Jurkat, Clone E6-1 (cell line): ENCODE measurements at regions not wholly inside any gene's neighbourhood (a gene's known extent, or its start where the extent isn't known, plus 50 kb on each side); places are given as distances from the start of the nearest gene placed in this dataset.

ENCODE experiments used
- DNase-seq: peaks from one replicate; pipeline ENCODE4 v3.0.0-alpha.2; 2011; ENCODE audit warnings: low read depth, low spot score
- H3K4me3 ChIP-seq: 2 replicates; pipeline ENCODE4 v1.5.1; 2011; ENCODE audit warnings: mild to moderate bottlenecking, low read length, control low read depth, moderate library complexity

GRCh38 chr4:100087743-100088142 lies 102.5 kb downstream of the DDIT4L start:
- no peak overlapping the region for H3K4me3 ChIP-seq
- no peak for DNase-seq

GRCh38 chr4:100086766-100087431 lies 103.4 kb downstream of the DDIT4L start:
- H3K4me3 ChIP-seq, result no peak overlapping the region
- DNase-seq, result no peak

DNA sequence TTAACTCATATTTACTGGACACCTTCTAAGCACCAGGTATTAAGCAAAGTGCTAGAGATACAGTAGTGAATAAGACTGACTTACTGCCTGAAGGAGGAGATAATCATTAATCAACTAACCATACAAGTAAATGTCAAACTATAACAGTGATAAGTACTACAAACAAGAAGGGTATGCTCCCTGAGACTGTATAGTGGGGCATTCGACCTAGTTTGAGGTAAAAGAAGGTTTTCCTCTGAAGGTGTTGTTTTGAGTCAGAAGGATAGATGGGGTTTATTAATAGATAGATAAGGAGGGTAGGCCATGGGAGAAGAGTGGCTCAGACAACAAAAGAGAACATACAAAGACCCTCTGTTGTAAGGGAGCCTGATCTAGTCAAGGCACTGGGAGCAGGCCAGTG lies 105.4 kb downstream of the DDIT4L start:
- DNase-seq, result no peak
- H3K4me3 ChIP-seq, result no peak overlapping the region

- no peak overlapping the region for H3K4me3 ChIP-seq
- no peak for DNase-seq
Observed at GRCh38 chr4:100083289-100083688, 107.0 kb downstream of the DDIT4L start.

GRCh38 chr4:100082852-100083251 lies 107.4 kb downstream of the DDIT4L start:
- no peak overlapping the region for H3K4me3 ChIP-seq
- DNase-seq, result no peak

DNA sequence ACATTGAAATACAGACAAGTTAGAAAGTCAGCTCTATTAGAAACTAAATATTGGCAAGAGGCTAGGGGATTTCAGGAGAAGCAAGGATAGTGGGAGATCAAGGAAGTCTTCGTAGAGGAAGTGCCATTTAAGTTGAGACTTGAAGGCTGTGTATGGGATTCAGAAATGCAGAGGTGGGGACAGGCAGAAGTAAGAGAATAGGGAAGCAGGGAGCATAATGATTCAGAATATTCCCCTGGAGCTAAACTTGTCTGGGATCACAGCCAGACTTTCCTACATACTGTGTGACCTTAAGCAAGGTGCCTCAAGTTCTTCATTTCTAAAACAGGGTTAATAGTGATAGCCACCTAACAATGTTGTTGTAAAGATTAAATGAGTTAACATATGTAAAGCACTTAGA lies 108.8 kb downstream of the DDIT4L start:
- no peak for DNase-seq
- H3K4me3 ChIP-seq, result no peak overlapping the region

- no peak overlapping the region for H3K4me3 ChIP-seq
- peak; percentile 17 for DNase-seq
Observed at GRCh38 chr4:100079264-100079663, 111.0 kb downstream of the DDIT4L start.

GRCh38 chr4:100076753-100077152 lies 113.5 kb downstream of the DDIT4L start:
- no peak overlapping the region for H3K4me3 ChIP-seq
- no peak for DNase-seq

DNA sequence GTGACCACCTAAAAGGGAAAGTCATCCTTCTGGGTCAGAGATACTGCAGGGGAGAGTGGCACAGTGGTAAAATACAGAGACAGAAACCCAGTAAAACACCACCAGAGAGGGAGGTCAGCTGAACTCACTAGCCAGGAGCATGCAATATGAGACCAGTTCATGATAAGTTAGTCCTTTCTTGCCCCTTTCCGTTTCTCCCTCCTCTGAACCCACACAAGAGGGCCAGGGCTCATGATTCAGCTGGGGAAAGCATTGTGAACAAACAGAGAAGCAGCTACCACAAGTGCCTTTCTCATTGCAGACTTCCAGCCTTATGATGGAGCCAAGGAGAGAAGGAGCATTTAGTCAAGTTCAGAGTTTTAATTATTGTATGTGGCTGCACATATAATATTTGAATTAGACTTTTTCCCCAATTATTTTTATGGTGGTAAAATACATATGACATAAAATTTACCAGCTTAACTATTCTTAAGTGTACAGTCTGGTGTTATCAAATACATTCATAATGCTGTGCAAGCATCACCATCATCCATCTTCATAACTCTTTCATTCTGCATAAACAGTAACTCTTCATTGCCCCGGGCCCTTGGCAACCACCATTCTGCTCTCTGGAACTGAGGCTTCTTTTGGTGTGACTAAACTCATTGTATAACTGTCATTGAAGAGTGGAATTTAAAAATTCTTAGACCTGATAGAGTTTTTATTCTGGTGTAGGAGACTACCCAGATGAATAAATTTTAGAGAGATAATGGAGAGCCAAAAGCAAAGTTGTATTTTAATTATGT lies 114.6 kb downstream of the DDIT4L start:
- DNase-seq, result no peak
- no peak overlapping the region for H3K4me3 ChIP-seq

DNA sequence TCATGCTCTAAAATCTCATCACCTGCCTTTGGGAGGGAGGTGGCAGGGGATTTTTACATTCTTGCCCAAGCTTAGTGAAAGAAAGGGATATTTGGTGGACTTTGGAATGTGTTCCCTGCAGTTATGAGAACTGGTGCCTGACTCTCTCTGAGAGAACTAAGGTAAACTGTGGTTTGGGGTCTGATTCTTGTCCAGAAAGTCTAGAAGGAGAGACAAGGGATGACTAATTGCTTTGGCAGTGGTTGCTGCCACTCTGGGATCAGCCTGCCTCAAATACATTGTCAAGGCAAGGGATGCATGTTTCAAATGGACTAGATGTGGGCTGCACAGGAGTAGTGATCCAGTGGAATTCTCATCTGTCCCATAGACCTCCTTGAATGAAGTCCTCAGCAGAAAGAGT lies 115.2 kb downstream of the DDIT4L start:
- H3K4me3 ChIP-seq, result no peak overlapping the region
- no peak for DNase-seq

DNA sequence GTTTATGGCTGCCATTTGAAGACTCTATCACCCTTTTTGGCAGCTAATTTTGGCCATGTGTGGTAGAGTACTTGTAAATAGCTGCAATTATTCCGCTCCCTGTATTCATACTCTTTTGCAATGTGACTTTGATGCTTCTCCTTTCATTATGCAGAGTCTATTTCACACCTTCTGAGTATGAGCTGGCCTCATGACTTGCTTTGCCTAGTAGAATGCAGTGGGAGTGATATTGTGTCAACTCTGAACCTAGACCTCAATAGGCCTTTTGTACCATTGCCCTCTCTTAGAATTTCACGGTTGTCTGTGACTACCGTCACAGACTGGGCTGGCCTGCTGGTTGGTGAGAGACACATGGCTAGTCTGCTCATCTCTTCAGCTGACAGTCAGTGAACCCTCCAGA lies 118.8 kb downstream of the DDIT4L start:
- DNase-seq, result no peak
- no peak overlapping the region for H3K4me3 ChIP-seq

GRCh38 chr4:100070868-100071267 lies 119.4 kb downstream of the DDIT4L start:
- no peak overlapping the region for H3K4me3 ChIP-seq
- no peak for DNase-seq

- no peak overlapping the region for H3K4me3 ChIP-seq
- DNase-seq, result no peak
Observed at GRCh38 chr4:100069207-100069606, 119.1 kb upstream of the H2AZ1 start.

GRCh38 chr4:100067255-100067654 lies 117.2 kb upstream of the H2AZ1 start:
- no peak overlapping the region for H3K4me3 ChIP-seq
- no peak for DNase-seq

- H3K4me3 ChIP-seq, result no peak overlapping the region
- DNase-seq, result no peak
Observed at GRCh38 chr4:100063355-100063754, 113.3 kb upstream of the H2AZ1 start.

DNA sequence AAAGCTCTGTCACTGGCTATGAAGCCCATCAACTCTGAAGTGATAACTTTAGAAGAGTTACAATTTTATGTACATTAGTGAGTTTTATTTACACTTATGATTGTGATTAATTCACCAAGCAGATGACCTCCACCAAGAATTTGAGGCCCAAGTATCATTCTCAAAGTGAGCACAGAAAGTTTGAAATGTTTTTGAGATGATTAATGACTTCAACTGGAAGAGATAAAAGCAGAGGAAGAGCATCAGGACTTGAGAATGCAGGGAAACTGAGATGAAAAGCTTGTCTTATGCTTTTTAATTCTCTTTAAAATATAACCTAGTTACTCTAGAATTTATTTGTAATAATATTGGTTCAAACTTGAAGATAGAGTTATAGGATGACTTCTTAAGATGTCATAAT lies 112.8 kb upstream of the H2AZ1 start:
- H3K4me3 ChIP-seq, result no peak overlapping the region
- DNase-seq, result no peak

DNA sequence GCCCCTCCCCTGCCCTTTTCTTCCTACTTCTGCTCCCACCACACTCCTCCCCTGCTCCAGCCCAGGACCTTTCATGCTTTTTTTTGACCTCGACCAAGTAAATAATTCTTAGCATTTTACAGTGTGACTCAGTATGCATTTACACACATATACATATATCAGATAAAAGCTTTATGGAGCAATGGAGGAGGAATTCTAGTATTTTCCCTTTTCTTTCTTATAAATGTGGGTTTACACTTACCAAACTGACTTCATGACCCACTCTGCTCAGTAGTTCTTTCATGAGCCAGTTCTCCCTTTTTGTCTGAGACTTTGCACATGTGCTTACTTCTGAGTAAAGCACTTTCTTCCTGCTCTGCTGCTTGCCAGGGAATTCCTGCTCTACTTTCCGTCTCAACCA lies 111.8 kb upstream of the H2AZ1 start:
- no peak overlapping the region for H3K4me3 ChIP-seq
- no peak for DNase-seq

DNA sequence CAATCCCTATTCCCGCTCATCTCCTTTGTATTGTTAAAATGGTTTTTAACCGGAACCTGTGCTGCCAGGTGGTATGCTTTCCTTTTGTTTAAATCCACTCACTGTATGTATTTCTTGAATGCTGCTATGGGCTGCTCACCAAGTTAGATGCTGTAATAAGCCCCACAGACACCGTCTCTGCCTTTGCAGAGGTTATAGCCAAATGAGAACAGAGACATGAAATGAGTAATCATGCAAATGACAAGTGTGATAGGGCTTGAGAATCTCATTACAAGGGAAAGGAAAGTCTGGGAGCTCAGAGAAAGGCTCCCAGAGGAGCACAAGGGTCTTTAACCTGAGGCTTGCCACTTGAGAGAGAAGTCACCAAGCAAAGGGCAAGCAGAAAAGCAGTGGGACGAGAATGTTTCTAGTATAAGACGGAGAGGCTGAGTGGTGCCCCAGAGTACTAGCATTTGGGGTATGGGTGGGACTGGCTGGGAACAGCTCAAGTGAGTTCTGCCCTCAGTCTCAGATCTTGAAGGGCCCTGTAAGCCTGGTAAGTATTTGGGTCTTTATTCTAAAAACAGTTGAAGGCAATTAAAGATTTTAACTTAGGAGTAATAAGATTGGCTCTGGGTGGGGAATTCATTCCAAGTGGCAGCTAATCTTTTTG lies 110.8 kb upstream of the H2AZ1 start:
- DNase-seq, result no peak

DNA sequence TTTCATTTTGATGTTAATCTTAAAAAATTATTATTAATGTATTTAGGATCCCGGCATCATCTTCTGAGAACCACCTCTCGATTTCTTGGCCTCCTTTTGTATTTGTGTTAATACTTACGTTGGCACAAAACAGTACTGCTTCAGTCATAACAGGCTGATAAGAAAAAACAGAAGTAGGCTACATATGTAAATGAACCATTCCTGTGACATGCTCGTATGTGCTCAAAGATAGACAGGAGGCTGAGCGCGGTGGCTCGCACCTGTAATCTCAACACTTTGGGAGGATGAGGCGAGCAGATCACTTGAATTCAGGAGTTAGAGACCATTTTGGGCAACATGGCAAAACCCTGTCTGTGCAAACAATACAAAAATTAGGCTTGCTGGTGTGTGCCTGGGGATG lies 109.4 kb upstream of the H2AZ1 start:
- DNase-seq, result no peak

More for the DNA sequence above, 110.8 kb upstream of the H2AZ1 start:
- no peak overlapping the region for H3K4me3 ChIP-seq

DNA sequence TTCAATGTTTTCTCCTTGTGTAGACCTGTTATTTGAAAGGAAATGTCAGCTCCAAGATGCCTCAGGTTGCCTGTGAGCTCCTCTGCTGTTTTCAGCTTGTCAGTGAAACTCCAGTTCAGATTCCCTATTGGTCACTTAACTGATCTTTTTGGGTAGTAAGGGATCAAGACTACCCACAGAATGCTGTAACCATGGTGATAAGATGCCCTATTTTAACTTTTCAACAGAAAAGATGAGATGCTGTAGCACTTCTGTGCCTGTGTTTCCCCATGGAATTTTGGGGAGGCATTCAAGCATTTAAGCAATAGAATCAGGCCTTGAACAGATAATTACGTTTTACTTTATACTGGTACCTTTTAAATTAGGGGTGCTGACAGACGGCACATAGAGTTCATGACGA lies 106.6 kb upstream of the H2AZ1 start:
- H3K4me3 ChIP-seq, result no peak overlapping the region
- DNase-seq, result no peak

More for the DNA sequence above, 109.4 kb upstream of the H2AZ1 start:
- no peak overlapping the region for H3K4me3 ChIP-seq
